HCT116 (cell line): ENCODE measurements at regions not wholly inside any gene's neighbourhood (a gene's known extent, or its start where the extent isn't known, plus 50 kb on each side); places are given as distances from the start of the nearest gene placed in this dataset.

Source experiments
- ATAC-seq: fragments of 200-7000 bp; cut with Tn5 transposase; 2 replicates; pipeline ENCODE4 v1.9.1; 2020; ENCODE audit warnings: mild to moderate bottlenecking, moderate library complexity
- BruUV-seq: library from RNA; stranded (reverse); fragments of 400-500 nt; replicated peaks from 2 replicates; lab custom pipeline; 2021; lab: Mats Ljungman, UMichigan
- CTCF ChIA-PET: fragments of 300-600 bp; sonication (Branson Sonifier 250); formaldehyde crosslinking; loops from one replicate; lab custom pipeline; 2021; ENCODE audit warnings: antibody characterized with exemption; lab: Charles Lee
- POLR2A ChIA-PET: fragments of 300-600, 350-600 bp; sonication (Branson Sonifier 250); formaldehyde crosslinking; loops from one replicate; lab custom pipeline; 2021; ENCODE audit warnings: antibody characterized with exemption; lab: Charles Lee
- RAD21 ChIA-PET, 2 experiments: fragments of 300-600 bp; sonication (Branson Sonifier 250); formaldehyde crosslinking; loops; one replicate each; lab custom pipeline; 2023; ENCODE audit warnings: low total read pairs in 2 of 2; ENCODE audit not compliant: uncharacterized antibody in 2 of 2, unreplicated experiment in 2 of 2, low non-redundant PET in 1 of 2; lab: Charles Lee
- DNase-seq: peaks from one replicate; pipeline ENCODE4 v3.0.0-alpha.2; 2010; ENCODE audit warnings: low read depth, low spot score
- H2AFZ ChIP-seq: fragments of 200-600 bp; shearing (Covaris generic), sonication (generic); 2 replicates; pipeline ENCODE4 v1.6.1; 2017; ENCODE audit warnings: low read depth, mixed run types, mixed read lengths, antibody characterized with exemption, low read length; ENCODE audit not compliant: poor library complexity, severe bottlenecking
- H3K27ac ChIP-seq: 2 replicates; pipeline ENCODE4 v1.5.1; 2012; ENCODE audit warnings: low read depth, low read length
- H3K27me3 ChIP-seq: fragments of 200-600 bp; sonication (generic); 2 replicates; pipeline ENCODE4 v1.6.1; 2016; ENCODE audit warnings: mixed run types, low read length, mixed read lengths; ENCODE audit not compliant: insufficient read depth
- H3K36me3 ChIP-seq, 2 experiments: fragments of 200-500 bp in 1 of 2; fragments of 200-600 bp in 1 of 2; sonication (Bioruptor generic) in 1 of 2; sonication (generic) in 1 of 2; 2 replicates each; pipeline versions ENCODE4 v1.5.1 to v1.6.1; 2014 to 2016; ENCODE audit warnings: low read length in 2 of 2, inconsistent platforms in 1 of 2, mixed read lengths in 1 of 2, mixed run types in 1 of 2; ENCODE audit not compliant: insufficient read depth in 2 of 2, control insufficient read depth in 1 of 2
- H3K4me1 ChIP-seq, 2 experiments: fragments of 200-600 bp in 1 of 2; sonication (generic) in 1 of 2; 2 replicates each; pipeline versions ENCODE4 v1.5.1 to v1.6.1; 2012 to 2017; ENCODE audit warnings: low read length in 2 of 2, inconsistent platforms in 1 of 2, mild to moderate bottlenecking in 1 of 2, mixed read lengths in 1 of 2, mixed run types in 1 of 2, moderate library complexity in 1 of 2; ENCODE audit not compliant: insufficient read depth in 2 of 2, control insufficient read depth in 1 of 2
- H3K4me2 ChIP-seq: fragments of 200-600 bp; sonication (generic); 2 replicates; pipeline ENCODE4 v1.6.1; 2017; ENCODE audit warnings: mixed run types, low read length, mixed read lengths
- H3K4me3 ChIP-seq, 2 experiments: fragments of 200-600 bp in 1 of 2; sonication (generic) in 1 of 2; replicated peaks in 1 of 2; 2 replicates each; pipeline ENCODE4 v1.5.1; 2011 to 2016; ENCODE audit warnings: low read length in 2 of 2, control low read depth in 1 of 2, low read depth in 1 of 2, mild to moderate bottlenecking in 1 of 2, mixed read lengths in 1 of 2, mixed run types in 1 of 2
- H3K79me2 ChIP-seq: fragments of 200-600 bp; sonication (generic); 2 replicates; pipeline ENCODE4 v1.6.1; 2017; ENCODE audit warnings: mild to moderate bottlenecking, mixed run types, low read length, moderate library complexity, mixed read lengths; ENCODE audit not compliant: insufficient read depth
- H3K9ac ChIP-seq: fragments of 200-600 bp; sonication (generic); 2 replicates; pipeline ENCODE4 v1.6.1; 2016; ENCODE audit warnings: low read length, mixed read lengths
- H3K9me2 ChIP-seq: fragments of 200-600 bp; sonication (generic), shearing (Covaris generic); 2 replicates; pipeline ENCODE4 v1.6.1; 2017; ENCODE audit warnings: mixed run types, mild to moderate bottlenecking, moderate library complexity; ENCODE audit not compliant: insufficient read depth
- H3K9me3 ChIP-seq, 2 experiments: fragments of 200-500 bp in 1 of 2; fragments of 200-600 bp in 1 of 2; sonication (Bioruptor generic) in 1 of 2; sonication (generic) in 1 of 2; 2 replicates each; pipeline ENCODE4 v1.6.1; 2014 to 2017; ENCODE audit warnings: low read length in 2 of 2, mixed read lengths in 2 of 2, inconsistent platforms in 1 of 2, low read depth in 1 of 2, mild to moderate bottlenecking in 1 of 2, mixed run types in 1 of 2, moderate library complexity in 1 of 2; ENCODE audit not compliant: control insufficient read depth in 1 of 2, insufficient read depth in 1 of 2
- H4K20me1 ChIP-seq: fragments of 200-600 bp; sonication (generic), shearing (Covaris generic); 2 replicates; pipeline ENCODE4 v1.6.1; 2017; ENCODE audit warnings: mixed run types, mild to moderate bottlenecking, moderate library complexity; ENCODE audit not compliant: insufficient read depth
- CEBPB ChIP-seq: IDR thresholded peaks from 2 replicates; pipeline ENCODE4 v1.6.1; 2012; ENCODE audit warnings: low read depth
- ELF1 ChIP-seq: IDR thresholded peaks from 2 replicates; pipeline ENCODE4 v1.6.1; 2012; ENCODE audit warnings: low read depth, borderline replicate concordance
- REST ChIP-seq: IDR thresholded peaks from 2 replicates; pipeline ENCODE4 v1.6.1; 2012; ENCODE audit warnings: low read depth
- SP1 ChIP-seq: IDR thresholded peaks from 2 replicates; pipeline ENCODE4 v1.6.1; 2012; ENCODE audit warnings: low read depth
- ZBTB33 ChIP-seq: IDR thresholded peaks from 2 replicates; pipeline ENCODE4 v1.6.1; 2011; ENCODE audit warnings: mild to moderate bottlenecking, low read length, moderate library complexity; ENCODE audit not compliant: insufficient replicate concordance; ENCODE audit errors: extremely low read depth
- intact Hi-C: fragments of 100-400 bp; cut with micrococcal nuclease; formaldehyde crosslinking; loops from 2 replicates; pipeline ENCODE4 v1.10.0; 2022

GRCh38 chr5:61618577-61618976, 286.5 kb downstream of the ZSWIM6 start (continued):
- no peak for TF ChIP-seq REST
- TF ChIP-seq SP1 = no peak
- no peak for TF ChIP-seq ZBTB33
- TF ChIP-seq CEBPB = no peak
- TF ChIP-seq, all 23 proteins: peak for 0

DNA sequence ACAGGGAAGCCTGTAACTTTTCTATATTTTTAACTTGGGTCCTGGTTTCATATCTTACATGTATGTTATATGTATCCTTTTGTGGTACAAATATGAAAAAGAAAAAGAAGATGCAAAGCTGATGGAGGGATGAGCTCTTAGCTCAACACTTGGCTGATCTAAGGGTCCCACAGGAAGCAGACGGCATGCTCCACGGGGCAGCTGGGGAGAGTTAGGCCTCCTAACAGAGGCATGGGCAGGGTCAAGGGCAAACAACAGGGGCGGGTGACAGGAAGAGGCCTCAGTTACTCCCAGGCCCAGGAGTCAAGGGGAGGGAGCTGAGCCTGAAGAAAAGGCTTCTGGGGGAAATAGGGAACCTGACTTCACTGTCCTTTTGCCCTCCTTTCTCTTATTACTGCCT, 287.2 kb downstream of the ZSWIM6 start:
- Histone ChIP-seq H3K36me3 (no peaks in the 10 kb centered on the region), H3K9ac (no peak overlapping the region), H3K27ac (no peak overlapping the region), H3K9me2 (no peaks in the 10 kb centered on the region), H3K79me2 (no peaks in the 10 kb centered on the region), H4K20me1 (no peaks in the 10 kb centered on the region), H3K4me1 (no peaks in the 10 kb centered on the region), H3K27me3 (no peaks in the 10 kb centered on the region), H3K9me3 (no peaks in the 10 kb centered on the region), H3K4me3 (no peak overlapping the region), H3K4me2 (no peak overlapping the region), H2AFZ (no peak overlapping the region)
- no peak for TF ChIP-seq ELF1
- POLR2A ChIA-PET = no interaction called here
- RAD21 ChIA-PET = no interaction called here
- CTCF ChIA-PET = no interaction called here
- BruUV-seq = no TSS peak
- DNase-seq = no peak
- intact Hi-C loops = no loop called here
- no peak for ATAC-seq
